ENCODE measurements at regions not wholly inside any gene's neighbourhood (a gene's known extent, or its start where the extent isn't known, plus 50 kb on each side); places are given as distances from the start of the nearest gene placed in this dataset.

- no peak for DNase-seq
Measured at GRCh38 chr13:82758044-82758443, 1124.2 kb downstream of the SLITRK1 start.

- DNase-seq = no peak
Measured at GRCh38 chr13:82751206-82751605, 1131.1 kb downstream of the SLITRK1 start.

- DNase-seq = no peak
Measured at GRCh38 chr13:82749551-82749950, 1132.7 kb downstream of the SLITRK1 start.

GRCh38 chr13:82747958-82748357 is 1134.3 kb downstream of the SLITRK1 start:
- no peak for DNase-seq

GRCh38 chr13:82747291-82747690 is 1135.0 kb downstream of the SLITRK1 start:
- DNase-seq = no peak

GRCh38 chr13:82740442-82740841 is 1141.8 kb downstream of the SLITRK1 start:
- DNase-seq = no peak

GRCh38 chr13:82739881-82740280 is 1142.4 kb downstream of the SLITRK1 start:
- DNase-seq = no peak

GRCh38 chr13:82729401-82729800 is 1152.9 kb downstream of the SLITRK1 start:
- no peak for DNase-seq

- no peak for DNase-seq
Measured at GRCh38 chr13:82720986-82721385, 1161.3 kb downstream of the SLITRK1 start.

- DNase-seq = no peak
Measured at GRCh38 chr13:82719987-82720386, 1162.3 kb downstream of the SLITRK1 start.

- no peak for DNase-seq
Measured at GRCh38 chr13:82717249-82717648, 1165.0 kb downstream of the SLITRK1 start.

GRCh38 chr13:82713687-82714405 is 1168.4 kb downstream of the SLITRK1 start:
- no peak for DNase-seq

GRCh38 chr13:82702513-82702912 is 1179.8 kb downstream of the SLITRK1 start:
- DNase-seq = no peak

- no peak for DNase-seq
Measured at GRCh38 chr13:82701020-82701419, 1181.3 kb downstream of the SLITRK1 start.

GRCh38 chr13:82698941-82699340 is 1183.3 kb downstream of the SLITRK1 start:
- DNase-seq = no peak

- no peak for DNase-seq
Measured at GRCh38 chr13:82698383-82698782, 1183.9 kb downstream of the SLITRK1 start.

- no peak for DNase-seq
Measured at GRCh38 chr13:82693607-82694006, 1188.7 kb downstream of the SLITRK1 start.

GRCh38 chr13:82688400-82688994 is 1193.8 kb downstream of the SLITRK1 start:
- DNase-seq = no peak

- DNase-seq = no peak
Measured at GRCh38 chr13:82687884-82688283, 1194.4 kb downstream of the SLITRK1 start.

- no peak for DNase-seq
Measured at GRCh38 chr13:82681535-82681934, 1200.7 kb downstream of the SLITRK1 start.

- DNase-seq = no peak
Measured at GRCh38 chr13:82678052-82678451, 1204.2 kb downstream of the SLITRK1 start.

GRCh38 chr13:82675024-82675423 is 1207.2 kb downstream of the SLITRK1 start:
- DNase-seq = no peak

- DNase-seq = no peak
Measured at GRCh38 chr13:82674546-82674945, 1207.7 kb downstream of the SLITRK1 start.

GRCh38 chr13:82672248-82672647 is 1210.0 kb downstream of the SLITRK1 start:
- DNase-seq = no peak

- no peak for DNase-seq
Measured at GRCh38 chr13:82664183-82664582, 1218.1 kb downstream of the SLITRK1 start.

All from NCI-H1092 treated with DMSO at 0.1 percent for 48 hours (cell line).